A673 (cell line): ENCODE measurements at regions not wholly inside any gene's neighbourhood (a gene's known extent, or its start where the extent isn't known, plus 50 kb on each side); places are given as distances from the start of the nearest gene placed in this dataset.

Experiments
- BruUV-seq: library from RNA; stranded (reverse); fragments of 400-500 nt; replicated peaks from 2 replicates; lab custom pipeline; 2021; lab: Mats Ljungman, UMichigan
- CTCF ChIA-PET: fragments of 300-600 bp; sonication (Branson Sonifier 250); formaldehyde crosslinking; loops from one replicate; lab custom pipeline; 2022; ENCODE audit warnings: antibody characterized with exemption; lab: Charles Lee
- POLR2A ChIA-PET: fragments of 300-600 bp; sonication (Branson Sonifier 250); formaldehyde crosslinking; loops from one replicate; lab custom pipeline; 2022; ENCODE audit warnings: antibody characterized with exemption; ENCODE audit not compliant: low non-redundant PET; lab: Charles Lee
- DNase-seq: peaks from one replicate; pipeline ENCODE4 v3.0.0-alpha.2; 2015; ENCODE audit warnings: low spot score
- H3K27ac ChIP-seq: fragments of 200-600 bp; sonication (generic); 2 replicates; pipeline ENCODE4 v1.5.1; 2016; ENCODE audit warnings: mixed run types, low read depth, mild to moderate bottlenecking, mixed read lengths, antibody characterized with exemption, low read length; ENCODE audit not compliant: poor library complexity, severe bottlenecking
- H3K27me3 ChIP-seq: fragments of 200-600 bp; sonication (generic); replicated peaks from 2 replicates; pipeline ENCODE4 v1.6.1; 2017; ENCODE audit warnings: mixed run types, low read depth, mild to moderate bottlenecking, mixed read lengths, antibody characterized with exemption, low read length; ENCODE audit not compliant: insufficient read depth, poor library complexity
- H3K36me3 ChIP-seq: fragments of 200-600 bp; sonication (generic); 2 replicates; pipeline ENCODE4 v1.6.1; 2016; ENCODE audit warnings: mixed run types, mild to moderate bottlenecking, mixed read lengths, antibody characterized with exemption, low read length; ENCODE audit not compliant: insufficient read depth, poor library complexity, severe bottlenecking
- H3K4me1 ChIP-seq: fragments of 200-600 bp; sonication (generic); 2 replicates; pipeline ENCODE4 v1.6.1; 2017; ENCODE audit warnings: mixed run types, mild to moderate bottlenecking, mixed read lengths, antibody characterized with exemption, low read length; ENCODE audit not compliant: insufficient read depth, poor library complexity, severe bottlenecking
- H3K4me3 ChIP-seq: fragments of 200-600 bp; sonication (generic); 2 replicates; pipeline ENCODE4 v1.5.1; 2016; ENCODE audit warnings: low read depth, mixed run types, mild to moderate bottlenecking, mixed read lengths, low read length; ENCODE audit not compliant: poor library complexity, severe bottlenecking
- H3K9me3 ChIP-seq: fragments of 200-600 bp; sonication (generic); 2 replicates; pipeline ENCODE4 v1.6.1; 2016; ENCODE audit warnings: mixed run types, low read depth, mild to moderate bottlenecking, mixed read lengths, antibody characterized with exemption, low read length; ENCODE audit not compliant: poor library complexity, severe bottlenecking
- EZH2 ChIP-seq: fragments of 200-600 bp; sonication (generic); IDR thresholded peaks from 2 replicates; pipeline ENCODE4 v1.6.1; 2017; ENCODE audit warnings: borderline replicate concordance, low read depth, mild to moderate bottlenecking, mixed read lengths, antibody characterized with exemption, low read length; ENCODE audit not compliant: poor library complexity, severe bottlenecking
- intact Hi-C: fragments of 100-400 bp; cut with micrococcal nuclease; formaldehyde crosslinking; loops from one replicate; pipeline ENCODE4 v1.10.0; 2022; ENCODE audit not compliant: unreplicated experiment
- TF ChIP-seq, protein P1 (sequence below): fragments of 300-800, 200-600 bp; sonication (generic); conservative IDR thresholded peaks from 2 replicates; pipeline ENCODE4 v1.5.1; 2017; ENCODE audit warnings: low read depth, mild to moderate bottlenecking, antibody characterized with exemption, low read length, moderate library complexity, mixed read lengths

DNA sequence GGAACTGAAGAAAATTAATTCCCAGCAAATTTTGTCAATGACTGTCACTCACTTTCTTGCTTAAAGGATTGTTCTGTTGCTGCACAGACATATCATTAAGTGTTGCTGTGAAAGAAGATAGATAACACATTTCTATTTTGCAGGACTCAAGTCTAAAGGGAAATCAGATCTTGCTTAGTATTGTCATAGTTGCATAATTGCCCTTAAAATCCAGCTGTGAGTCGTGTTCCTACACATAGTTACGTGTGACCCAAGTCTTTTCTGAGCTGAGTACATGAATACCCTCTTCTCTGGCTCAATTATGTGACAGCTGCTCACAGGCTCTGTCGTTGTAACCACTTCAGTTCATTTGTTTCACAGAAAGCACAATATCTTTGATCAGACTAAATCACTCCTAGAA lies 390.8 kb downstream of the DTWD2 start:
- H3K27ac ChIP-seq: no peak overlapping the region
- DNase-seq: no peak
- H3K4me1 ChIP-seq: no peaks in the 10 kb centered on the region
- no peaks in the 10 kb centered on the region for H3K9me3 ChIP-seq
- TF ChIP-seq EZH2: no peak
- TF ChIP-seq, protein P1, sequence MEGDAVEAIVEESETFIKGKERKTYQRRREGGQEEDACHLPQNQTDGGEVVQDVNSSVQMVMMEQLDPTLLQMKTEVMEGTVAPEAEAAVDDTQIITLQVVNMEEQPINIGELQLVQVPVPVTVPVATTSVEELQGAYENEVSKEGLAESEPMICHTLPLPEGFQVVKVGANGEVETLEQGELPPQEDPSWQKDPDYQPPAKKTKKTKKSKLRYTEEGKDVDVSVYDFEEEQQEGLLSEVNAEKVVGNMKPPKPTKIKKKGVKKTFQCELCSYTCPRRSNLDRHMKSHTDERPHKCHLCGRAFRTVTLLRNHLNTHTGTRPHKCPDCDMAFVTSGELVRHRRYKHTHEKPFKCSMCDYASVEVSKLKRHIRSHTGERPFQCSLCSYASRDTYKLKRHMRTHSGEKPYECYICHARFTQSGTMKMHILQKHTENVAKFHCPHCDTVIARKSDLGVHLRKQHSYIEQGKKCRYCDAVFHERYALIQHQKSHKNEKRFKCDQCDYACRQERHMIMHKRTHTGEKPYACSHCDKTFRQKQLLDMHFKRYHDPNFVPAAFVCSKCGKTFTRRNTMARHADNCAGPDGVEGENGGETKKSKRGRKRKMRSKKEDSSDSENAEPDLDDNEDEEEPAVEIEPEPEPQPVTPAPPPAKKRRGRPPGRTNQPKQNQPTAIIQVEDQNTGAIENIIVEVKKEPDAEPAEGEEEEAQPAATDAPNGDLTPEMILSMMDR: no peak
- CTCF ChIA-PET: no interaction called here
- intact Hi-C loops: no loop called here
- POLR2A ChIA-PET: no interaction called here
- no peaks in the 10 kb centered on the region for H3K36me3 ChIP-seq
- no peaks in the 10 kb centered on the region for H3K27me3 ChIP-seq
- no peak overlapping the region for H3K4me3 ChIP-seq
- no TSS peak for BruUV-seq

DNA sequence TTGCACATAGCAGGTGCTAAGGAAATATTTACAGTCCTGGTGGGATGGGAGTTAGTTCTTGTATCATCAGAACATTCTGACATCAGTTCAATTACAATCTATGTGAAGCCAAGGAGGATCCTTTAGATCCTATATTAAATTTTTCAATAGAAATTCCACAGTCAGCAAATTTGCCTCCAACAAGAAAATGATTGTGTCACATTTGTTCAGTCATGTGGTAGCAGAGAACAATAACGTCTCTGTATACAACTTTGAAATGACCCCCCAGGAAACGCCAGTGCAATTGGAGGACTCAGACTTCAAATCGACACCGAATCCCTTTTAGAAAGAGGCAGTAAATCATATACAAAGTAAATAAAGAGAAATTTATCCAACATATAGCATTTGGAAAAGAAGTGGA lies 392.1 kb downstream of the DTWD2 start:
- H3K9me3 ChIP-seq: no peaks in the 10 kb centered on the region
- intact Hi-C loops: no loop called here
- H3K36me3 ChIP-seq: no peaks in the 10 kb centered on the region
- no peak overlapping the region for H3K4me3 ChIP-seq
- POLR2A ChIA-PET: no interaction called here
- TF ChIP-seq, protein P1: no peak
- no peak for TF ChIP-seq EZH2
- no peak overlapping the region for H3K27ac ChIP-seq
- CTCF ChIA-PET: no interaction called here
- no peaks in the 10 kb centered on the region for H3K4me1 ChIP-seq
- DNase-seq: no peak
- no peaks in the 10 kb centered on the region for H3K27me3 ChIP-seq
- no TSS peak for BruUV-seq

DNA sequence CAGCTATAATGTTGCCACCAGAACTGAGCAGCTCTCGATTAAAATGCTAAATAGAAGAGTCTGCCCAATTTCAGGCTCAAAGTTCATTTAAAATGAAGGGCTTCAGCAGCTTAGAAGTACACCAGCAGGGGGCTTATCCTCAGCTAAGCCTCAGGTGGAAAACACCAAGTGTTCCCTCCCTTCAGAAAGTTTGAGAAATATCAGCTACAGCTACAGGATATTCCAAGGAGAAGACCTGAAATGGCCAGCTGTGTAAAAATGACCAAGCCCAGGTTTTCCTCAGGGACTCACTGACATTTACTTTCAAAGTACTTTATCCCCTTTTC lies 395.4 kb downstream of the DTWD2 start:
- POLR2A ChIA-PET: no interaction called here
- CTCF ChIA-PET: interaction anchor here (1.1 kb wide), 1 partner anchor 1252 kb away, joined by 5 read pairs; no protein-coding TSS in a partner anchor
- no peak for DNase-seq
- Histone ChIP-seq H3K36me3 (no peaks in the 10 kb centered on the region), H3K9me3 (no peaks in the 10 kb centered on the region), H3K27ac (no peak overlapping the region), H3K4me1 (no peaks in the 10 kb centered on the region), H3K4me3 (no peak overlapping the region), H3K27me3 (no peaks in the 10 kb centered on the region)
- intact Hi-C loops: no loop called here
- BruUV-seq: no TSS peak
- TF ChIP-seq EZH2: no peak
- TF ChIP-seq, protein P1: peak; percentile 25; the same call in 1 of the 2 replicates
